ENCODE measurements at regions not wholly inside any gene's neighbourhood (a gene's known extent, or its start where the extent isn't known, plus 50 kb on each side); places are given as distances from the start of the nearest gene placed in this dataset.

- intact Hi-C loops (cut with micrococcal nuclease): no loop called here
- WGBS, 2 experiments (ENCODE audit: extremely low coverage in 2 of 2, insufficient read length in 1 of 2): no CpG with 5 or more reads among the region's 5 CpGs
- TF ChIP-seq CHD1 (IDR thresholded peaks at IDR 0.05; ENCODE audit: low read depth, low read length) (no peak), MXI1 (IDR thresholded peaks at IDR 0.05; ENCODE audit: borderline replicate concordance, low read depth, low read length) (no peak), SMC3 (IDR thresholded peaks at IDR 0.05; ENCODE audit: low read depth, low read length) (no peak), FOS (IDR thresholded peaks at IDR 0.05; ENCODE audit: low read depth, low read length) (no peak), RAD21 (IDR thresholded peaks at IDR 0.05; ENCODE audit: low read length) (no peak), CEBPB (IDR thresholded peaks at IDR 0.05; ENCODE audit: low read depth, low read length) (no peak), ELK1 (IDR thresholded peaks at IDR 0.05; ENCODE audit: borderline replicate concordance, low read depth, low read length) (no peak), BHLHE40 (IDR thresholded peaks at IDR 0.05; ENCODE audit: low read depth, low read length) (no peak), MAFK (IDR thresholded peaks at IDR 0.05; ENCODE audit: low read depth, low read length) (no peak), MAZ (IDR thresholded peaks at IDR 0.05; ENCODE audit: borderline replicate concordance, low read depth, low read length) (no peak)
Measured at GRCh38 chr10:130998046-130998435, 313.5 kb downstream of the TCERG1L start.

More at GRCh38 chr10:130998046-130998435, 313.5 kb downstream of the TCERG1L start:
- Histone ChIP-seq H4K20me1 (ENCODE audit: insufficient read depth, low read length) (no peaks in the 10 kb centered on the region), H3K4ac (ENCODE audit: low read depth, low read length) (no peak overlapping the region), H3K4me1 (ENCODE audit: control insufficient read depth, insufficient read depth, low read length) (no peaks in the 10 kb centered on the region), H3K56ac (ENCODE audit: extremely low read depth, insufficient read depth, low read length) (no peak overlapping the region), H4K5ac (ENCODE audit: low read depth, low read length) (no peak overlapping the region), H2BK5ac (ENCODE audit: low read depth, low read length, poor library complexity, severe bottlenecking) (no peak overlapping the region), H3K79me1 (ENCODE audit: low read depth in 1 of 2, low read length in 2 of 2) (no peaks in the 10 kb centered on the region), H4K8ac (ENCODE audit: low read depth in 2 of 2, low read length in 2 of 2) (no peak overlapping the region), H2BK15ac (ENCODE audit: low read depth, low read length) (no peak overlapping the region), H2AK9ac (replicated peaks; ENCODE audit: low read depth, low read length, poor library complexity) (no peak overlapping the region), H3K27ac (ENCODE audit: insufficient read depth, low read length) (no peak overlapping the region), H3K18ac (ENCODE audit: low read depth, low read length) (no peak overlapping the region), H2AK5ac (ENCODE audit: low read depth, low read length) (no peak overlapping the region), H2BK20ac (ENCODE audit: low read depth, low read length) (no peak overlapping the region), H2AFZ (replicated peaks; ENCODE audit: low read length, poor library complexity) (no peak overlapping the region), H3K36me3 (ENCODE audit: control insufficient read depth, insufficient read depth, low read length) (no peaks in the 10 kb centered on the region), H3K9me1 (ENCODE audit: insufficient read depth, low read length) (no peaks in the 10 kb centered on the region), H3K14ac (replicated peaks; ENCODE audit: low read depth, low read length) (no peak overlapping the region), H3K9ac (ENCODE audit: low read depth, low read length) (no peak overlapping the region), H3K23ac (ENCODE audit: low read depth, low read length) (no peak overlapping the region), H3K4me3 (ENCODE audit: insufficient read depth, low read depth, low read length) (no peak overlapping the region), H2BK120ac (ENCODE audit: low read depth, low read length) (no peak overlapping the region), H3K9me3 (ENCODE audit: control insufficient read depth, insufficient read depth, low read length) (peaks cover 45% of the 10 kb centered on the region), H3K27me3 (ENCODE audit: control insufficient read depth, insufficient read depth, low read length) (no peaks in the 10 kb centered on the region), H4K91ac (ENCODE audit: insufficient read depth, low read depth, low read length) (no peak overlapping the region), H3K4me2 (ENCODE audit: low read depth, low read length) (no peak overlapping the region)
- ChIA-PET CTCF (no interaction called here), POLR2A (ENCODE audit: unreplicated experiment) (no interaction called here)
- DNase-seq (no peak), ATAC-seq (ENCODE audit: low read depth) (no peak)
- dilution Hi-C loops (cut with HindIII; ENCODE audit: low sequenced_read_pairs, unreplicated experiment): no loop called here
- in situ Hi-C loops (cut with MboI; ENCODE audit: low sequenced_read_pairs): no loop called here
- BruUV-seq (replicated peaks): no TSS peak
